Lower lobe of right lung (tissue), 2 donors: ENCODE measurements at regions not wholly inside any gene's neighbourhood (a gene's known extent, or its start where the extent isn't known, plus 50 kb on each side); places are given as distances from the start of the nearest gene placed in this dataset.

Experiments used
- ATAC-seq, 2 donors: fragments of 200-7000 bp; cut with Tn5 transposase; one replicate each; pipeline ENCODE4 v1.9.1; 2020 to 2022; ENCODE audit warnings: mild to moderate bottlenecking in 2 of 2, moderate library complexity in 2 of 2
- DNase-seq: peaks from one replicate; pipeline ENCODE4 v3.0.0-alpha.2; 2020
- H3K27ac ChIP-seq: fragments of 200-600 bp; one replicate; pipeline ENCODE4 v1.8.0; 2022
- H3K27me3 ChIP-seq: fragments of 200-600 bp; one replicate; pipeline ENCODE4 v1.8.0; 2022; ENCODE audit warnings: low read depth
- H3K36me3 ChIP-seq: fragments of 200-600 bp; one replicate; pipeline ENCODE4 v1.8.0; 2022; ENCODE audit warnings: mild to moderate bottlenecking
- H3K4me1 ChIP-seq: fragments of 200-600 bp; one replicate; pipeline ENCODE4 v1.8.0; 2022
- H3K4me3 ChIP-seq: fragments of 200-600 bp; one replicate; pipeline ENCODE4 v1.8.0; 2022; ENCODE audit warnings: mild to moderate bottlenecking
- H3K9me3 ChIP-seq: fragments of 200-600 bp; one replicate; pipeline ENCODE4 v1.8.0; 2022
- CTCF ChIP-seq: fragments of 200-600 bp; IDR thresholded peaks from one replicate; pipeline ENCODE4 v1.8.0; 2022; ENCODE audit warnings: antibody characterized with exemption, mild to moderate bottlenecking
- intact Hi-C: fragments of 100-400 bp; cut with DNase I; formaldehyde crosslinking; loops from one replicate; pipeline ENCODE4 v1.11.0; 2022
- donor health status: DM: no; HTN: yes; CAD: no; lungs with severe emphysema.

- no peak for TF ChIP-seq CTCF
- H3K27me3 ChIP-seq, result no peaks in the 10 kb centered on the region
- ATAC-seq (no peak), DNase-seq (no peak)
- H3K4me3 ChIP-seq, result no peak overlapping the region
- no peak overlapping the region for H3K27ac ChIP-seq
- intact Hi-C loops, result no loop called here
- no peaks in the 10 kb centered on the region for H3K36me3 ChIP-seq
- H3K9me3 ChIP-seq, result no peaks in the 10 kb centered on the region
- no peaks in the 10 kb centered on the region for H3K4me1 ChIP-seq
These were observed 117.2 kb downstream of the ZIC5 start for GRCh38 chr13:99854366-99854765.

GRCh38 chr13:99847318-99847750 lies 124.2 kb downstream of the ZIC5 start:
- ATAC-seq (no peak), DNase-seq (no peak)
- no peak overlapping the region for H3K27ac ChIP-seq
- H3K27me3 ChIP-seq, result no peaks in the 10 kb centered on the region
- no peaks in the 10 kb centered on the region for H3K4me1 ChIP-seq
- H3K9me3 ChIP-seq, result no peaks in the 10 kb centered on the region
- H3K4me3 ChIP-seq, result no peak overlapping the region
- no peak for TF ChIP-seq CTCF
- intact Hi-C loops, result no loop called here
- H3K36me3 ChIP-seq, result no peaks in the 10 kb centered on the region

GRCh38 chr13:99845161-99845874 lies 126.2 kb downstream of the ZIC5 start:
- ATAC-seq (no peak), DNase-seq (no peak)
- H3K27ac ChIP-seq, result no peak overlapping the region

GRCh38 chr13:99844421-99844820 lies 127.1 kb downstream of the ZIC5 start:
- H3K27ac ChIP-seq, result no peak overlapping the region
- no peak for DNase-seq
- intact Hi-C loops, result no loop called here

More at GRCh38 chr13:99845161-99845874, 126.2 kb downstream of the ZIC5 start:
- H3K27me3 ChIP-seq, result no peaks in the 10 kb centered on the region
- H3K9me3 ChIP-seq, result no peaks in the 10 kb centered on the region
- no peaks in the 10 kb centered on the region for H3K4me1 ChIP-seq
- no peak overlapping the region for H3K4me3 ChIP-seq
- intact Hi-C loops, result no loop called here
- no peak for TF ChIP-seq CTCF
- H3K36me3 ChIP-seq, result no peaks in the 10 kb centered on the region

GRCh38 chr13:99843872-99844271 lies 127.7 kb downstream of the ZIC5 start:
- no peak for DNase-seq
- Histone ChIP-seq H3K27ac (no peak overlapping the region), H3K27me3 (no peaks in the 10 kb centered on the region), H3K4me1 (no peaks in the 10 kb centered on the region), H3K9me3 (no peaks in the 10 kb centered on the region), H3K36me3 (no peaks in the 10 kb centered on the region), H3K4me3 (no peak overlapping the region)
- intact Hi-C loops, result no loop called here
- ATAC-seq, result no peak
- TF ChIP-seq CTCF, result no peak

More at GRCh38 chr13:99844421-99844820, 127.1 kb downstream of the ZIC5 start:
- no peak overlapping the region for H3K4me3 ChIP-seq
- ATAC-seq, result no peak
- no peaks in the 10 kb centered on the region for H3K36me3 ChIP-seq
- H3K4me1 ChIP-seq, result no peaks in the 10 kb centered on the region
- H3K9me3 ChIP-seq, result no peaks in the 10 kb centered on the region
- no peaks in the 10 kb centered on the region for H3K27me3 ChIP-seq
- no peak for TF ChIP-seq CTCF
